CD14-positive monocyte (primary cell): ENCODE measurements at regions not wholly inside any gene's neighbourhood (a gene's known extent, or its start where the extent isn't known, plus 50 kb on each side); places are given as distances from the start of the nearest gene placed in this dataset.
"Not testable (repeated sequence)": the region's sequence is repeated elsewhere in the genome, so short reads cannot be mapped to it uniquely, and the experiment has no call there.

Source experiments
- DNase-seq, 3 donors: peaks; one replicate each; pipeline ENCODE4 v3.0.0-alpha.2; 2011 to 2022
- H2AFZ ChIP-seq: 2 replicates; pipeline ENCODE4 v1.6.0; 2012; ENCODE audit warnings: mild to moderate bottlenecking, low read depth, low read length, inconsistent platforms; ENCODE audit not compliant: insufficient read depth, poor library complexity, severe bottlenecking
- H3K27ac ChIP-seq, 2 donors: 1 replicate in 1 of 2; 2 replicates in 1 of 2; pipeline ENCODE4 v1.5.1; 2012 to 2013; ENCODE audit warnings: low read length in 2 of 2, control low read depth in 1 of 2, inconsistent platforms in 1 of 2, low read depth in 1 of 2, mild to moderate bottlenecking in 1 of 2
- H3K27me3 ChIP-seq, 2 donors: one replicate each; pipeline versions ENCODE4 v1.6.0 to v1.6.1; 2011 to 2013; ENCODE audit warnings: low read length in 2 of 2; ENCODE audit not compliant: control insufficient read depth in 2 of 2, insufficient read depth in 2 of 2
- H3K36me3 ChIP-seq, 2 donors: replicated peaks in 1 of 2; 1 replicate in 1 of 2; 2 replicates in 1 of 2; pipeline versions ENCODE4 v1.5.1 to v1.6.1; 2012 to 2013; ENCODE audit warnings: low read length in 2 of 2, control low read depth in 1 of 2, inconsistent platforms in 1 of 2, mild to moderate bottlenecking in 1 of 2; ENCODE audit not compliant: insufficient read depth in 2 of 2, control insufficient read depth in 1 of 2
- H3K4me1 ChIP-seq, 2 donors: 1 replicate in 1 of 2; 2 replicates in 1 of 2; pipeline versions ENCODE4 v1.5.1 to v1.6.1; 2012 to 2013; ENCODE audit warnings: low read length in 2 of 2, control low read depth in 1 of 2, inconsistent platforms in 1 of 2, mild to moderate bottlenecking in 1 of 2, moderate library complexity in 1 of 2; ENCODE audit not compliant: insufficient read depth in 2 of 2, control insufficient read depth in 1 of 2
- H3K4me2 ChIP-seq: replicated peaks from 2 replicates; pipeline ENCODE3; 2012; ENCODE audit warnings: low read length, moderate library complexity, mild to moderate bottlenecking; ENCODE audit not compliant: poor library complexity, severe bottlenecking; ENCODE audit errors: extremely low read depth
- H3K4me3 ChIP-seq, 3 experiments: fragments of 200-600 bp in 1 of 3; sonication (generic) in 1 of 3; replicated peaks in 1 of 3; 1 replicate in 2 of 3; 2 replicates in 1 of 3; pipeline ENCODE4 v1.5.1; 2011 to 2013; ENCODE audit warnings: low read length in 3 of 3, mild to moderate bottlenecking in 3 of 3, control low read depth in 2 of 3, low read depth in 2 of 3, inconsistent platforms in 1 of 3, moderate library complexity in 1 of 3
- H3K79me2 ChIP-seq: 2 replicates; pipeline ENCODE4 v1.6.0; 2012; ENCODE audit warnings: mild to moderate bottlenecking, control low read depth, inconsistent platforms, low read length, moderate library complexity; ENCODE audit not compliant: insufficient read depth
- H3K9ac ChIP-seq: 2 replicates; pipeline ENCODE4 v1.6.0; 2017; ENCODE audit warnings: low read length, mild to moderate bottlenecking; ENCODE audit not compliant: insufficient read depth, poor library complexity, severe bottlenecking
- H3K9me3 ChIP-seq, 2 donors: replicated peaks in 1 of 2; 1 replicate in 1 of 2; 2 replicates in 1 of 2; pipeline versions ENCODE4 v1.5.1 to v1.6.1; 2012 to 2013; ENCODE audit warnings: low read length in 2 of 2, control low read depth in 1 of 2; ENCODE audit not compliant: control insufficient read depth in 1 of 2, insufficient read depth in 1 of 2
- H4K20me1 ChIP-seq: 2 replicates; pipeline ENCODE4 v1.6.0; 2012; ENCODE audit warnings: mild to moderate bottlenecking, low read length, control low read depth, moderate library complexity; ENCODE audit not compliant: insufficient read depth
- H3K27ac Mint-ChIP-seq, 7 donors: one replicate each; pipeline ENCODE4 v1.8.0; 2020; ENCODE audit warnings: mild to moderate bottlenecking in 7 of 7, mixed read lengths in 7 of 7, moderate library complexity in 6 of 7, inconsistent platforms in 2 of 7
- H3K27me3 Mint-ChIP-seq, 3 donors: one replicate each; pipeline ENCODE4 v1.8.0; 2021 to 2022; ENCODE audit warnings: low read depth in 3 of 3, mild to moderate bottlenecking in 3 of 3, mixed read lengths in 3 of 3, moderate library complexity in 3 of 3, inconsistent platforms in 1 of 3
- H3K36me3 Mint-ChIP-seq, 2 donors: one replicate each; pipeline ENCODE4 v1.8.0; 2020; ENCODE audit warnings: mixed read lengths in 2 of 2, inconsistent platforms in 1 of 2, mild to moderate bottlenecking in 1 of 2
- H3K4me1 Mint-ChIP-seq: one replicate; pipeline ENCODE4 v1.8.0; 2020; ENCODE audit warnings: mild to moderate bottlenecking, mixed read lengths
- H3K4me3 Mint-ChIP-seq, 2 donors: one replicate each; pipeline ENCODE4 v1.8.0; 2020; ENCODE audit warnings: mild to moderate bottlenecking in 2 of 2, mixed read lengths in 2 of 2, moderate library complexity in 1 of 2
- H3K9me3 Mint-ChIP-seq, 7 donors: one replicate each; pipeline ENCODE4 v1.8.0; 2020 to 2022; ENCODE audit warnings: mixed read lengths in 7 of 7, mild to moderate bottlenecking in 6 of 7, moderate library complexity in 6 of 7, inconsistent platforms in 2 of 7
- CTCF ChIP-seq: fragments of 200-600 bp; IDR thresholded peaks from one replicate; pipeline ENCODE4 v1.8.0; 2022; ENCODE audit warnings: antibody characterized with exemption, mild to moderate bottlenecking
- WGBS: methylation state at CpG from one replicate; pipeline ENCODE4 v1.1.5; 2013; ENCODE audit warnings: missing lambda C conversion rate; ENCODE audit not compliant: insufficient coverage; 5-methylcytosine and 5-hydroxymethylcytosine counted together
- intact Hi-C, 2 donors: fragments of 100-400 bp; cut with micrococcal nuclease; formaldehyde crosslinking; loops; one replicate each; pipeline versions ENCODE4 v1.15.0 to v1.15.1; 2023

GRCh38 chrX:825991-826390 is 195.4 kb downstream of the SHOX start:
- no peaks in the 10 kb centered on the region for H3K79me2 ChIP-seq
- intact Hi-C loops = no loop called here
- no peaks in the 10 kb centered on the region for H3K4me1 Mint-ChIP-seq
- H3K27ac ChIP-seq = no peak overlapping the region
- H3K27me3 Mint-ChIP-seq = peaks cover 0 to 3% (median 1%) of the 10 kb centered on the region in 3 donors
- WGBS = 100% methylated on average over 1 of the region's 11 CpGs
- no peak for TF ChIP-seq CTCF
- H3K4me3 Mint-ChIP-seq = no peak overlapping the region
- no peak overlapping the region for H3K4me3 ChIP-seq
- H3K27ac Mint-ChIP-seq = no peak overlapping the region
- H3K9me3 Mint-ChIP-seq = peaks cover 3 to 14% (median 10%) of the 10 kb centered on the region in 7 donors
- H4K20me1 ChIP-seq = no peaks in the 10 kb centered on the region
- no peaks in the 10 kb centered on the region for H3K4me1 ChIP-seq
- no peak overlapping the region for H3K4me2 ChIP-seq
- DNase-seq = no peak
- H3K9me3 ChIP-seq = peaks cover 0 to 11% of the 10 kb centered on the region in 2 donors
- no peaks in the 10 kb centered on the region for H3K36me3 ChIP-seq
- H3K9ac ChIP-seq = no peak overlapping the region
- no peak overlapping the region for H2AFZ ChIP-seq
- H3K36me3 Mint-ChIP-seq = no peaks in the 10 kb centered on the region
- no peaks in the 10 kb centered on the region for H3K27me3 ChIP-seq

- H3K27ac Mint-ChIP-seq, H3K36me3 Mint-ChIP-seq, H3K36me3 ChIP-seq, H3K27me3 ChIP-seq, H3K4me3 Mint-ChIP-seq, H3K4me1 Mint-ChIP-seq, H3K4me2 ChIP-seq, H3K27ac ChIP-seq, H3K79me2 ChIP-seq, H3K4me1 ChIP-seq, H3K9ac ChIP-seq, H3K27me3 Mint-ChIP-seq, H2AFZ ChIP-seq, H4K20me1 ChIP-seq, H3K9me3 ChIP-seq, H3K4me3 ChIP-seq, intact Hi-C loops, DNase-seq: not testable (repeated sequence)
- peaks cover 2 to 21% (median 17%) of the 10 kb centered on the region in 7 donors for H3K9me3 Mint-ChIP-seq
- WGBS = no CpG with 5 or more reads among the region's 1 CpG
Measured at GRCh38 chrX:823073-823472, 192.5 kb downstream of the SHOX start.
